HG02588 (cell line): ENCODE measurements at regions not wholly inside any gene's neighbourhood (a gene's known extent, or its start where the extent isn't known, plus 50 kb on each side); places are given as distances from the start of the nearest gene placed in this dataset.
A peak's percentile ranks its signal among the peaks of the same experiment; 100 is the strongest.

Source experiments
- ATAC-seq: cut with Tn5 transposase; IDR thresholded peaks from one replicate; pipeline ENCODE4 v1.9.1; 2021; ENCODE audit warnings: mild to moderate bottlenecking, moderate library complexity; ENCODE audit not compliant: unreplicated experiment

DNA sequence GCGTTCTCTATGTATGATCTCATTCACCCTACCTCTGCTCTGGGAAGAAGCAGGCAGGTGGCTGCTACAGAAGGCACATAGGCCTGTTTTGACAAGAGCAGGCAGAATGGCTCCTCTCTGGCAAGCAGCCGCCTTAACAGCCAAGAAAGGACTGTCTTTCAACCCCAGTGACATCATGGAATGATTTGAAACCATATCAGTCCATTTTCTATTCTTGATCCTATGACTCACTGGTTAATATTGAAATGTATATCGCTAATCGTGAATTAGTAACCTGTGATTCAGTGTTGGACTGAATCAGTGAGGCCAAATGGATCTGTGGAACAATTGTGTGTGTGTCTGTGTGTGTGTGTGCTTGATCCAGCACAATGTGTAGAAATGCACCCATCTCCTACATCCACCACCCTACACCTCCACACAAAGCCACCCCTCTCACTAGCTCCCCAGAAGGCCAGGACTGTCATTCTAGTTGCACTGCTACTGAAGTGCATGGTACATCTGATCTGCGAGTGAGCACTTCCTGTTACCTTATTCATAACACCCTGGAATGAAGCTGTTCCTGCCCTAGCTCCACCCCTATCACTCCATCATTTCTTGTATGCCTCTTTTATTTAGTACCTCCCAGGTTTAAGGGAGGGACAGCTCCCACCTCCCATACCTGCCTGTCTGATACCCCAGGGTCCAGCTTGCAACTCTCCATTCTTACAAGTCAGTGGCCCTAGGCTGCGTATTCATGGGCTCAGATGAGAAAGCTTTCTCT is 460.0 kb downstream of the FOXO1 start:
- ATAC-seq, result peak; percentile 51

DNA sequence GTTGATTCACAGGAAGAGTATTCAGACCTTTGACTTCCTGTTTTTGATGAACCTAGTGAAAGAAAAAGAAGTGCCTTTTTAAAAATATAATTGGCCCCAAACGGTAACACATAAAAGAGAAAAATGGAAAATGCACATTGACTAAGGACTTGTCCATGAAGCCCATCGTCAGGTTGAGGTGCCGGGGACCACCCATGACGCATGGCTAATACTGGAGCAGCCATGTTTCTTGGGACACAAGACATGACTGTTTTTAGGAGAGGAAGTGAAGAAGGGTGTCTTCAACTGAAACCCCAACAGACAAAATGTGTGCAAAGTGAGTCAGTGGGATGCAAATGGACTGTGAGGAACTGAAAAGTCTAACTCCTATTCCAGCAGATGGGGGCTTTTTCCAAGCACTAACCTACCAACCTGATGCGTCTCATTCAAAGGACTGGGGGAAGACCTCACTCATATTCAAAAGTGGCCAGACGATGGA is 459.4 kb downstream of the FOXO1 start:
- ATAC-seq, result peak; percentile 70

DNA sequence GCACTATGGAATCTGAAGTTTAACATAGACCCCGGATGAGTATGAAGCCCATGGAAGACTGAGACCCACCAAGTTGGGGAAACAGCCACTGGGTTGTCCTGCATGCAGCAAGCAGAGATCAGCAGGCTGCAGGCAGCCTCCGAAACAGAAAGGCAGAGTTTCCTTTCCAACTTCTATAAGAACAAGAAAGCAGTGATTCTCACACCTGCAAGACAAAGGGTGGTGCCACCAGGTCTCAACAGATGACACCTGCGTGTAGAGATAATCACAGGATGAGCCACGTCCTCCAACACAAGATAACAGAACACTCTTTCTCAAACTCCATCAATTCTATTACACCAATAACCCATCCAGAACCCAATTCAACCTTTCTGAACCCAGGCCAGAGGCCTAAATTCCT is 457.9 kb downstream of the FOXO1 start:
- ATAC-seq, result no peak

- no peak for ATAC-seq
Measured at GRCh38 chr13:40210865-40211585, 455.4 kb downstream of the FOXO1 start.

- ATAC-seq, result no peak
Measured at GRCh38 chr13:40211586-40211968, 454.9 kb downstream of the FOXO1 start.

DNA sequence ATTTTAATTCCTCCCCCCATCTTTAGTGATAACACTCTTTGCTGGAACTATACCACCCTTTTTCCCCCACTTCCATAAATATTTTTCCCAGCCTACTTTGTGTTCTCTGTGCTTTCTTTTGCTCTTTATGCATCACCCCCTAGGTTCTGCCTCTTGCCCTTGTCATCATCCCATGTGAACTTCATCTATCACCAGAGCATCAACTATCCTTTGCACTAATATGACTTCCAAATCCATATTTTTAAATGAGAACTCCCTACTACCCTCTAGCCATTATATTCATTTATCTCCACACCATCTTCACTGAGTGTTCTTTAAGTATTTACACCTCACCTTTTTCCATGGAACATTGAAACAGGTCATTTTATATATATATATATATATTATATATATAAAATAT is 452.7 kb downstream of the FOXO1 start:
- ATAC-seq, result no peak

- ATAC-seq, result no peak
Measured at GRCh38 chr13:40215311-40215710, 451.1 kb downstream of the FOXO1 start.

DNA sequence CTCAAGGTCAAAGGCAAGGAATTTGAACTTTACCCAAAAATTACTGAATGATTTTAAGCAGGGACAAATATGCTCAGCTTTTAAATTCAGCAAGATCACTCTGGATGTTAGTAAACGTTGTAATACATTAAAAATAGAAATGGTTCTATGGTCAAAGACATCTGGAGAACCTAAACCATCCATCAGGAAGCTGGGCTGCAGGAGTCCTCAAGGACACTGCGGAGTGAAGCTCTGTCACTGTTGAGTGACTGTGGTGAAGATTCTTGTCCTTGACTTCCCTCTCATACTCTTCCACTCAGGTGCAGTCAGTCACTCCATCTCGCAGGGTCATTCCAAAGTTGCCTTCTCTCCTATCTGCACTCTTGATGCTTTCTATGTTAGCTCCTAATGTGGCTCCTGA is 450.7 kb downstream of the FOXO1 start:
- no peak for ATAC-seq

- no peak for ATAC-seq
Measured at GRCh38 chr13:40217675-40218074, 448.8 kb downstream of the FOXO1 start.

- ATAC-seq, result no peak
Measured at GRCh38 chr13:40220299-40220935, 446.0 kb downstream of the FOXO1 start.

GRCh38 chr13:40221131-40221459 is 445.3 kb downstream of the FOXO1 start:
- no peak for ATAC-seq

GRCh38 chr13:40221460-40222201 is 444.8 kb downstream of the FOXO1 start:
- no peak for ATAC-seq

DNA sequence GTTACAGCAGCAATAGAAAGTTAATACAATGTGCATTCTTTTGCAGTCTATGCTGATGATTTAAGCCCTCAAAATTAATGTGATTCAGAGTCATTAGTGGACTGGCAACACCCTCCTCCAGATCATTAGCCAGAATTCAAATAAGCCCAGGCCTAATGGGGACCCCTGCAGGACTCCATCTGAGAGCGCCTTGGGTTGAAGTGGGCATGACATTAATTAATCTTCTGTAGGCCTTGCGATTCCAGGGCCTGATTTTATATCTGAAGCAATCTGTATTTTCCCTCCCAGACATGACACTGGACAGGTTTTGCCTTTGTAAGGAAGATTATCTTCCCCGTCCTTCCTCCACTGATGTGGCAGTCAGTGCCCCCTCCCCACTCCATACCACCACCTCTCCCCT is 442.9 kb downstream of the FOXO1 start:
- no peak for ATAC-seq

DNA sequence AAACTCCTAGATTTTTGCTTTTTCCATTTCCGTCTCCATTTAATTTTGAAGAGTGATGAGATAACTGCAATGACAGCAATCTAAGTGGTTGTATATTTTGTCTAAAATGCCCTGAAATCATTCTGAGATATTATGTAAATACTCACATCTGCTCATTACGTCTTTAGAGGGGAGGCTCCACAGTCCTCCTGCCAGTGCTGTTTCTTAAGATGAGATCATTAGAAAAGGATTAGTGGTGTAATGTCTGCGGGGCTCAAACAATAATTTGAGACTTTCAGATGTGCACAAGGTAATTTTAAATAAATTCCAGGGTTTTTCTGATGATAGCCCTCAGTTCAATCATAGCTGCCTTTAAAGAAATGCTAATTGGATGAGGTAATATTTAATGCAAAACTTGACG is 437.9 kb downstream of the FOXO1 start:
- ATAC-seq, result no peak

- ATAC-seq, result no peak
Measured at GRCh38 chr13:40228990-40229389, 437.5 kb downstream of the FOXO1 start.

DNA sequence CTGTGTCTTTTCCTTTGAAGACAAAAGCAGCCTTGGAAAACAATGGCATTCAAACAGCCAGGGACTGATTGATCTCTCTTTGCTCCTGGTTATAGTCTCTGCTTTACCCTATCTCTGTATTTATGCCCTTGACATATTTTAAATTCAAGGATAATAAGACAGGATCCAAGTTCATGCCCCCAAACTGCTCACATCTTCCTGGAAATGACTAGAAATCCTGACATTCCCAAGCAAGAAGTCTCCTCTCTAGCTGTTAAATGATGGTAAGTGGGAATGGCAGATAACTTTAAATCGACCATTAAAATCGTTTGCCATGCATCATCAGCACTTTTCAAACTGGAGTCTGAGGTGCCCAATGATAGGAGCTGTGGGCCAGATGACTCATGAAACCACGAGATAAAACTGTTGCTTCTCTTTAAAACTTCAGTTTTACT is 435.6 kb downstream of the FOXO1 start:
- ATAC-seq, result no peak

GRCh38 chr13:40231311-40231710 is 435.1 kb downstream of the FOXO1 start:
- no peak for ATAC-seq

DNA sequence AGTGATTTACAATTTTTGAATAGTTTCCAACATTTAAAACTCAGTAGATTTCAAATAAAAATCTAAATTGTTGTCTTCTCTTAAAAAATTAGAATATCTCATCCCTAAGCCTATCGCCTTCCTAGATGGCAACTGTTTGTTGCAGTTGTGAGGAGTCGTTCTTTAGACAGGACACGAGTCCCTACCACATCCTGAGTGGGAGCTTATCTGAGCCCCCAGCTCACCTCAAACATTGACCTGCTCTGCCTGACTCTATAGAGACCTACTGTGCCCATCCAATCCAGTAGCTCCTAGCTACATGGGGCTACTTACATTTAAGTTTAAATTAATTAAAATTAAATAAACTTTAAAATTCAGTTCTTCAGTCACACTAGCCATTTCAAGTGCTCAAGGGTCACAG is 434.7 kb downstream of the FOXO1 start:
- ATAC-seq, result no peak

- ATAC-seq, result no peak
Measured at GRCh38 chr13:40232311-40233040, 434.0 kb downstream of the FOXO1 start.

GRCh38 chr13:40233731-40234195 is 432.7 kb downstream of the FOXO1 start:
- ATAC-seq, result no peak
